IMR-90 (cell line): ENCODE measurements at regions not wholly inside any gene's neighbourhood (a gene's known extent, or its start where the extent isn't known, plus 50 kb on each side); places are given as distances from the start of the nearest gene placed in this dataset.

Source experiments
- ATAC-seq: fragments of 200-7000 bp; cut with Tn5 transposase; 2 replicates; pipeline ENCODE4 v1.9.1; 2020; ENCODE audit warnings: low read depth, mild to moderate bottlenecking, moderate library complexity
- BruUV-seq: library from RNA; stranded (reverse); fragments of 400-500 nt; replicated peaks from 2 replicates; lab custom pipeline; 2021; lab: Mats Ljungman, UMichigan
- CTCF ChIA-PET: fragments of 300-600 bp; formaldehyde crosslinking; extraction: SDS; loops from one replicate; lab custom pipeline; 2021; ENCODE audit warnings: antibody characterized with exemption; lab: Yijun Ruan, JAX
- POLR2A ChIA-PET: fragments of 300-600 bp; sonication (Branson Sonifier 250); formaldehyde crosslinking; loops from one replicate; lab custom pipeline; 2022; ENCODE audit warnings: antibody characterized with exemption; ENCODE audit not compliant: unreplicated experiment; lab: Charles Lee
- DNase-seq: peaks from one replicate; pipeline ENCODE4 v3.0.0; 2013
- H2AFZ ChIP-seq: replicated peaks from 2 replicates; pipeline ENCODE3; 2013; ENCODE audit warnings: low read length, mild to moderate bottlenecking; ENCODE audit not compliant: poor library complexity
- H2AK5ac ChIP-seq: 2 replicates; pipeline ENCODE4 v1.6.1; 2013; ENCODE audit warnings: low read depth, low read length, inconsistent platforms
- H2AK9ac ChIP-seq: replicated peaks from 2 replicates; pipeline ENCODE3; 2013; ENCODE audit warnings: mild to moderate bottlenecking, low read depth, low read length, moderate library complexity; ENCODE audit not compliant: poor library complexity
- H2BK120ac ChIP-seq: 2 replicates; pipeline ENCODE4 v1.6.1; 2013; ENCODE audit warnings: low read depth, low read length, inconsistent platforms
- H2BK15ac ChIP-seq: 3 replicates; pipeline ENCODE4 v1.6.1; 2013; ENCODE audit warnings: low read depth, low read length, inconsistent platforms
- H2BK20ac ChIP-seq: 2 replicates; pipeline ENCODE4 v1.6.1; 2013; ENCODE audit warnings: low read depth, mild to moderate bottlenecking, inconsistent platforms, low read length, moderate library complexity
- H2BK5ac ChIP-seq: 2 replicates; pipeline ENCODE4 v1.6.1; 2013; ENCODE audit warnings: mild to moderate bottlenecking, low read depth, low read length, inconsistent platforms; ENCODE audit not compliant: poor library complexity, severe bottlenecking
- H3K14ac ChIP-seq: replicated peaks from 2 replicates; pipeline ENCODE4 v1.6.1; 2013; ENCODE audit warnings: low read depth, low read length, inconsistent platforms
- H3K18ac ChIP-seq: 2 replicates; pipeline ENCODE4 v1.6.1; 2013; ENCODE audit warnings: low read depth, low read length, control low read depth
- H3K23ac ChIP-seq: 2 replicates; pipeline ENCODE4 v1.6.1; 2013; ENCODE audit warnings: low read depth, low read length, inconsistent platforms
- H3K27ac ChIP-seq: 2 replicates; pipeline ENCODE4 v1.5.1; 2013; ENCODE audit warnings: mild to moderate bottlenecking, control low read depth, low read length; ENCODE audit not compliant: insufficient read depth
- H3K27me3 ChIP-seq: 2 replicates; pipeline ENCODE4 v1.6.1; 2013; ENCODE audit warnings: low read length; ENCODE audit not compliant: control insufficient read depth, insufficient read depth
- H3K36me3 ChIP-seq: 2 replicates; pipeline ENCODE4 v1.6.1; 2013; ENCODE audit warnings: low read length, mixed read lengths; ENCODE audit not compliant: control insufficient read depth, insufficient read depth
- H3K4ac ChIP-seq: 2 replicates; pipeline ENCODE4 v1.6.1; 2013; ENCODE audit warnings: low read depth, low read length, inconsistent platforms
- H3K4me1 ChIP-seq: 2 replicates; pipeline ENCODE4 v1.6.1; 2013; ENCODE audit warnings: low read length, mixed read lengths; ENCODE audit not compliant: control insufficient read depth, insufficient read depth
- H3K4me2 ChIP-seq: 2 replicates; pipeline ENCODE4 v1.6.1; 2013; ENCODE audit warnings: low read depth, mild to moderate bottlenecking, control low read depth, low read length, moderate library complexity
- H3K4me3 ChIP-seq: 2 replicates; pipeline ENCODE4 v1.5.1; 2013; ENCODE audit warnings: low read depth, mild to moderate bottlenecking, control low read depth, low read length, moderate library complexity; ENCODE audit not compliant: insufficient read depth
- H3K56ac ChIP-seq: 2 replicates; pipeline ENCODE4 v1.6.1; 2013; ENCODE audit warnings: low read length, inconsistent platforms; ENCODE audit not compliant: insufficient read depth; ENCODE audit errors: extremely low read depth
- H3K79me1 ChIP-seq, 2 experiments: 2 replicates each; pipeline ENCODE4 v1.6.1; 2013; ENCODE audit warnings: low read length in 2 of 2, inconsistent platforms in 1 of 2, low read depth in 1 of 2
- H3K9ac ChIP-seq: 2 replicates; pipeline ENCODE4 v1.6.1; 2013; ENCODE audit warnings: low read depth, low read length, control low read depth
- H3K9me1 ChIP-seq: 2 replicates; pipeline ENCODE4 v1.6.1; 2013; ENCODE audit warnings: low read length, inconsistent platforms; ENCODE audit not compliant: insufficient read depth
- H3K9me3 ChIP-seq: 2 replicates; pipeline ENCODE4 v1.6.1; 2013; ENCODE audit warnings: low read length; ENCODE audit not compliant: control insufficient read depth, insufficient read depth
- H4K20me1 ChIP-seq: 2 replicates; pipeline ENCODE4 v1.6.1; 2013; ENCODE audit warnings: low read length, inconsistent platforms; ENCODE audit not compliant: insufficient read depth
- H4K5ac ChIP-seq: 2 replicates; pipeline ENCODE4 v1.6.1; 2013; ENCODE audit warnings: mild to moderate bottlenecking, low read depth, low read length, control low read depth
- H4K8ac ChIP-seq, 2 experiments: 2 replicates each; pipeline ENCODE4 v1.6.1; 2013; ENCODE audit warnings: low read depth in 2 of 2, low read length in 2 of 2, control low read depth in 1 of 2, inconsistent platforms in 1 of 2
- H4K91ac ChIP-seq: 2 replicates; pipeline ENCODE4 v1.6.1; 2013; ENCODE audit warnings: low read depth, low read length, inconsistent platforms; ENCODE audit not compliant: insufficient read depth
- CEBPB ChIP-seq: IDR thresholded peaks from 2 replicates; pipeline ENCODE4 v1.6.1; 2012; ENCODE audit warnings: low read depth, low read length, improper control_type of control experiment
- ELK1 ChIP-seq: fragments of 150-350 bp; IDR thresholded peaks from 2 replicates; pipeline ENCODE4 v1.6.1; 2016; ENCODE audit warnings: low read depth, mild to moderate bottlenecking, low read length, moderate library complexity, borderline replicate concordance
- MAFK ChIP-seq: IDR thresholded peaks from 2 replicates; pipeline ENCODE4 v1.6.1; 2012; ENCODE audit warnings: low read depth, low read length, improper control_type of control experiment
- MAZ ChIP-seq: IDR thresholded peaks from 2 replicates; pipeline ENCODE4 v1.6.1; 2012; ENCODE audit warnings: low read depth, mild to moderate bottlenecking, low read length, improper control_type of control experiment, moderate library complexity, borderline replicate concordance
- NFE2L2 ChIP-seq: fragments of 150-350 bp; IDR thresholded peaks from 2 replicates; pipeline ENCODE4 v1.6.1; 2016; ENCODE audit warnings: low read depth, mild to moderate bottlenecking, low read length
- POLR2A ChIP-seq: IDR thresholded peaks from 2 replicates; pipeline ENCODE4 v1.6.1; 2012; ENCODE audit warnings: mild to moderate bottlenecking, low read depth, low read length
- RAD21 ChIP-seq: IDR thresholded peaks from 2 replicates; pipeline ENCODE4 v1.6.1; 2012; ENCODE audit warnings: low read length, improper control_type of control experiment
- RFX5 ChIP-seq: IDR thresholded peaks from 2 replicates; pipeline ENCODE4 v1.8.0; 2012; ENCODE audit warnings: low read depth, mild to moderate bottlenecking, low read length, moderate library complexity
- SMC3 ChIP-seq: fragments of 150-350 bp; IDR thresholded peaks from 2 replicates; pipeline ENCODE4 v1.6.1; 2016; ENCODE audit warnings: low read depth, mild to moderate bottlenecking, antibody characterized with exemption, low read length, moderate library complexity
- WGBS, 2 experiments: methylation state at CpG; one replicate each; pipeline versions ENCODE4 v1.1.5 to v1.1.7; 2013; ENCODE audit warnings: missing lambda C conversion rate in 2 of 2; ENCODE audit not compliant: insufficient read length in 1 of 2; ENCODE audit errors: extremely low coverage in 2 of 2; 5-methylcytosine and 5-hydroxymethylcytosine counted together
- dilution Hi-C: fragments of 300-500 bp; cut with HindIII; formaldehyde crosslinking; loops from one replicate; pipeline ENCODE4 v1.14.3; 2018; ENCODE audit warnings: low sequenced_read_pairs; ENCODE audit not compliant: unreplicated experiment
- in situ Hi-C: fragments of 300-500 bp; cut with MboI; formaldehyde crosslinking; loops from 3 replicates; pipeline ENCODE4 v1.14.3; 2019; ENCODE audit warnings: low sequenced_read_pairs, inconsistent platforms, mixed read lengths
- intact Hi-C: fragments of 100-400 bp; cut with micrococcal nuclease; formaldehyde crosslinking; loops from 2 replicates; pipeline ENCODE4 v1.10.0; 2022

DNA sequence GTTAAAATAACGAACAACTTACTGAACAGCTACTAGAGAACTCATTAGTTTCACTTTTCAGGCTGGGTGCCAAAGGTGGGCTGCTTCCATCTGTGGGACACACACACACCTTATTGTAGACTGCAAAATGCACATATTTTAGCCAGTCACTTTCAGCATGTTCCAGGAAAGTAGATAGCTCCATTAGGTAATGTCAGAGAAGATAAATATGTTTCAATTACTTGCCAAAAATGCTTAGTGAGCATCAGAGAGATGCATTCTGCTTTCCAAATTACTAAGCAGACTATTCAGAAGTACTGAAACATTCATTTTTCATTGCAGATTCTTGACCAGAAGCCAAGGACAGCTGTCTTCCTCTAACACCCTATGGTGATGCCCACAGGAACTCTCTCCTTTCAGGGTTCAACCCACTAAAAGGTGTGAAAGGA lies 56.2 kb upstream of the APC start:
- Histone ChIP-seq H3K9ac (no peak overlapping the region), H3K9me1 (no peaks in the 10 kb centered on the region), H4K20me1 (no peaks in the 10 kb centered on the region), H2BK15ac (no peak overlapping the region), H2AFZ (no peak overlapping the region), H4K91ac (no peak overlapping the region), H3K79me1 (no peaks in the 10 kb centered on the region), H3K36me3 (no peaks in the 10 kb centered on the region), H2BK5ac (no peak overlapping the region), H3K4me1 (no peaks in the 10 kb centered on the region), H4K5ac (no peak overlapping the region), H2AK5ac (no peak overlapping the region), H3K4me3 (no peak overlapping the region), H3K56ac (no peak overlapping the region), H2BK20ac (no peak overlapping the region), H3K4ac (no peak overlapping the region), H3K4me2 (no peak overlapping the region), H3K18ac (no peak overlapping the region), H3K23ac (no peak overlapping the region), H3K27me3 (no peaks in the 10 kb centered on the region), H3K9me3 (no peaks in the 10 kb centered on the region), H3K14ac (no peak overlapping the region), H4K8ac (no peak overlapping the region), H3K27ac (no peak overlapping the region), H2AK9ac (no peak overlapping the region), H2BK120ac (no peak overlapping the region)
- ATAC-seq (no peak), DNase-seq (no peak)
- CTCF ChIA-PET: no interaction called here
- in situ Hi-C loops: no loop called here
- POLR2A ChIA-PET: no interaction called here
- intact Hi-C loops: no loop called here
- dilution Hi-C loops: no loop called here
- no TSS peak for BruUV-seq
- TF ChIP-seq CEBPB: no peak
- no peak for TF ChIP-seq MAFK
- TF ChIP-seq NFE2L2: no peak
- TF ChIP-seq MAZ: no peak
- no peak for TF ChIP-seq RFX5
- TF ChIP-seq RAD21: no peak
- TF ChIP-seq SMC3: no peak
- no peak for TF ChIP-seq POLR2A
- TF ChIP-seq ELK1: no peak
- no CpG with 5 or more reads among the region's 1 CpG for WGBS, 2 experiments
